ENCODE measurements at regions not wholly inside any gene's neighbourhood (a gene's known extent, or its start where the extent isn't known, plus 50 kb on each side); places are given as distances from the start of the nearest gene placed in this dataset.
"Not testable (repeated sequence)": the region's sequence is repeated elsewhere in the genome, so short reads cannot be mapped to it uniquely, and the experiment has no call there.

- not testable (repeated sequence) for DNase-seq (ENCODE audit: low read depth)
Observed at GRCh38 chr2:242113492-242113891, 244.0 kb downstream of the RTP5 start.

GRCh38 chr2:242116676-242117075, 247.1 kb downstream of the RTP5 start:
- DNase-seq (ENCODE audit: low read depth): not testable (repeated sequence)

- not testable (repeated sequence) for DNase-seq (ENCODE audit: low read depth)
Observed at GRCh38 chr2:242117305-242117704, 247.8 kb downstream of the RTP5 start.

- not testable (repeated sequence) for DNase-seq (ENCODE audit: low read depth)
Observed at GRCh38 chr2:242119682-242120081, 250.2 kb downstream of the RTP5 start.

GRCh38 chr2:242130682-242131081, 261.2 kb downstream of the RTP5 start:
- DNase-seq (ENCODE audit: low read depth): not testable (repeated sequence)

GRCh38 chr2:242159921-242160320, 290.4 kb downstream of the RTP5 start:
- DNase-seq (ENCODE audit: low read depth): not testable (repeated sequence)

- DNase-seq (ENCODE audit: low read depth): not testable (repeated sequence)
Observed at GRCh38 chr2:242165115-242165514, 295.6 kb downstream of the RTP5 start.

- not testable (repeated sequence) for DNase-seq (ENCODE audit: low read depth)
Observed at GRCh38 chr2:242171290-242171689, 301.8 kb downstream of the RTP5 start.
